PFSK-1 (cell line): ENCODE measurements at regions not wholly inside any gene's neighbourhood (a gene's known extent, or its start where the extent isn't known, plus 50 kb on each side); places are given as distances from the start of the nearest gene placed in this dataset.

Experiments
- FOXP2 ChIP-seq: optimal IDR thresholded peaks from 2 replicates; pipeline ENCODE3; 2011; ENCODE audit warnings: borderline replicate concordance, control low read depth, inconsistent platforms; ENCODE audit not compliant: insufficient read depth; ENCODE audit errors: extremely low read length, extremely low read depth
- POLR2AphosphoS5 ChIP-seq: IDR thresholded peaks from 2 replicates; pipeline ENCODE4 v1.6.1; 2012; ENCODE audit warnings: low read depth, mild to moderate bottlenecking, control low read depth, low read length, moderate library complexity
- REST ChIP-seq, 2 experiments: IDR thresholded peaks; 2 replicates each; pipeline versions ENCODE4 v1.6.1 to v1.8.0; 2011 to 2012; ENCODE audit warnings: low read depth in 2 of 2, low read length in 2 of 2, control low read depth in 1 of 2, inconsistent platforms in 1 of 2, mild to moderate bottlenecking in 1 of 2, moderate library complexity in 1 of 2; ENCODE audit not compliant: insufficient read depth in 1 of 2
- SIN3A ChIP-seq: IDR thresholded peaks from 2 replicates; pipeline ENCODE4 v1.6.1; 2012; ENCODE audit warnings: mild to moderate bottlenecking, low read length, moderate library complexity, borderline replicate concordance; ENCODE audit not compliant: insufficient read depth
- TAF1 ChIP-seq: IDR thresholded peaks from 2 replicates; pipeline ENCODE4 v1.6.1; 2012; ENCODE audit warnings: low read length, control low read depth, borderline replicate concordance; ENCODE audit not compliant: insufficient read depth

DNA sequence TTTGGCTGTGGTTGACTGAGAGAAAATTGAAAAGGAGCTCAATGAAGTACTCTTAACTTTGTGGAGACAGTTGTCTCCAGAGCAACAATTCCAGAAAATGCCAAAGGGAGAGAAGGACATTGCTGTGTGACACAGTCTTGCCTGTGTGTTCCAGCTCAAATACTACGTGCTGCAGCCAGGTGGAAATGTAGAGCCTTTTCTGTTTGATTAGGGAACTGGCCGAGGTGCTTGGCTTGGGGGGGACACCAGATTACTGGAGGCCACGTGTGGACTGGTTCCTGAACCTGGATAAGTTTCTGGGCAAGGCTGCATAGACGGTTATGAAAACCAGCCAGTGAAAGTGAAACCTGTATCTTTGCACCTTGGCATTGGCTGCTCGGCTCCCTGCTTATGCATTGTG, 217.9 kb downstream of the CTH start:
- TF ChIP-seq REST (IDR thresholded peaks at IDR 0.05; ENCODE audit: insufficient read depth in 1 of 2, low read depth in 2 of 2, low read length in 2 of 2) (peak in 1 of 2 experiments; percentile 50; a peak in 1 of 4 replicates), TAF1 (no peak)

GRCh38 chr1:70633004-70633403, 221.9 kb downstream of the CTH start:
- no peak for TF ChIP-seq FOXP2
- no peak for TF ChIP-seq POLR2AphosphoS5
- TF ChIP-seq SIN3A: no peak
- TF ChIP-seq TAF1: no peak
- no peak for TF ChIP-seq REST (IDR thresholded peaks at IDR 0.05; ENCODE audit: insufficient read depth in 1 of 2, low read depth in 2 of 2, low read length in 2 of 2)

- TF ChIP-seq REST (IDR thresholded peaks at IDR 0.05; ENCODE audit: insufficient read depth in 1 of 2, low read depth in 2 of 2, low read length in 2 of 2): no peak
- no peak for TF ChIP-seq SIN3A
- no peak for TF ChIP-seq FOXP2
- no peak for TF ChIP-seq POLR2AphosphoS5
- no peak for TF ChIP-seq TAF1
Observed at GRCh38 chr1:70635868-70636267, 224.8 kb downstream of the CTH start.

DNA sequence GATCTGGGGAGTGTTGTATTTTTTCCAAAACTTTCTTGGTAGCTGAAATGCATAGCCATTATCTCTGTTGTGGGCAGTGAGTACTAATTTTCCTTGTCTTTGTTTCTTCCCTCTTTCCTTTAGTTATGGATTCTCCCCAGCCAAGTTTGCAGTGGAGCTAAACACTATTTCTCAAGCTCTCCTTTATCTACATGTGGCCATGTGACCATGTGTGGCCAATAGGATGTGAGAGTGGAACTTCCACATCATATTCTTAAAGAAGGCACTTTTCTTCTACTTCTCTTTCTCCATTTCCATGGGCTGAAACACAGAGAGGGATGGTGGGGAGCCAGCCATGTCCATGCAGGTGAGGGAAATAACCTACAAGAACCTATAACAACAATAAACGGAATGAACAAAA, 230.8 kb downstream of the CTH start:
- TF ChIP-seq FOXP2 (no peak), REST (IDR thresholded peaks at IDR 0.05; ENCODE audit: insufficient read depth in 1 of 2, low read depth in 2 of 2, low read length in 2 of 2) (no peak), SIN3A (no peak), TAF1 (no peak)

- TF ChIP-seq FOXP2: no peak
- TF ChIP-seq SIN3A: no peak
- no peak for TF ChIP-seq TAF1
- TF ChIP-seq POLR2AphosphoS5: no peak
- TF ChIP-seq REST (IDR thresholded peaks at IDR 0.05; ENCODE audit: insufficient read depth in 1 of 2, low read depth in 2 of 2, low read length in 2 of 2): no peak
Observed at GRCh38 chr1:70656361-70656760, 245.3 kb downstream of the CTH start.
